SK-N-MC (cell line): ENCODE measurements at regions not wholly inside any gene's neighbourhood (a gene's known extent, or its start where the extent isn't known, plus 50 kb on each side); places are given as distances from the start of the nearest gene placed in this dataset.

Experiments used
- EZH2 ChIP-seq: fragments of 200-600 bp; sonication (generic); IDR thresholded peaks from one replicate; pipeline ENCODE4 v1.6.1; 2017; ENCODE audit warnings: antibody characterized with exemption
- FOXP2 ChIP-seq: optimal IDR thresholded peaks from 2 replicates; pipeline ENCODE3; 2011; ENCODE audit warnings: mild to moderate bottlenecking, moderate library complexity; ENCODE audit not compliant: insufficient read depth; ENCODE audit errors: extremely low read length, control extremely low read depth
- POLR2AphosphoS5 ChIP-seq: IDR thresholded peaks from 2 replicates; pipeline ENCODE4 v1.6.1; 2012; ENCODE audit warnings: mild to moderate bottlenecking, low read depth, low read length, borderline replicate concordance

- no peak for TF ChIP-seq EZH2
- TF ChIP-seq POLR2AphosphoS5 = no peak
- no peak for TF ChIP-seq FOXP2
Observed at GRCh38 chr2:118171546-118171945, 83.3 kb downstream of the INSIG2 start.
